Mesodermal cell (in vitro differentiated cells): ENCODE measurements at regions not wholly inside any gene's neighbourhood (a gene's known extent, or its start where the extent isn't known, plus 50 kb on each side); places are given as distances from the start of the nearest gene placed in this dataset.

Experiments
- H3K27ac ChIP-seq: 2 replicates; pipeline ENCODE4 v1.7.0; 2013; ENCODE audit warnings: mild to moderate bottlenecking, low read depth, low read length, moderate library complexity; ENCODE audit not compliant: severe bottlenecking
- H3K36me3 ChIP-seq: 2 replicates; pipeline ENCODE4 v1.7.1; 2013; ENCODE audit warnings: mild to moderate bottlenecking, low read length, moderate library complexity; ENCODE audit not compliant: control insufficient read depth, insufficient read depth
- H3K4me1 ChIP-seq: one replicate; pipeline ENCODE4 v1.7.1; 2013; ENCODE audit warnings: mild to moderate bottlenecking, low read length; ENCODE audit not compliant: insufficient read depth, control insufficient read depth, poor library complexity, severe bottlenecking
- H3K4me3 ChIP-seq: 2 replicates; pipeline ENCODE4 v1.7.0; 2013; ENCODE audit warnings: low read length, control low read depth, mild to moderate bottlenecking; ENCODE audit not compliant: insufficient read depth, poor library complexity, severe bottlenecking; ENCODE audit errors: extremely low read depth
- H3K9me3 ChIP-seq: 2 replicates; pipeline ENCODE4 v1.7.1; 2013; ENCODE audit warnings: mild to moderate bottlenecking, low read length, moderate library complexity; ENCODE audit not compliant: control insufficient read depth
- WGBS, 2 experiments: methylation state at CpG; one replicate each; pipeline ENCODE4 v1.1.5; 2013; ENCODE audit warnings: missing lambda C conversion rate in 2 of 2; ENCODE audit not compliant: insufficient coverage in 2 of 2; 5-methylcytosine and 5-hydroxymethylcytosine counted together

GRCh38 chr3:144921710-144922109 is 950.1 kb downstream of the DIPK2A start:
- H3K4me3 ChIP-seq = no peak overlapping the region
- H3K9me3 ChIP-seq = no peaks in the 10 kb centered on the region
- WGBS, 2 experiments = 90 to 95% methylated on average over 3 to 4 of the region's 4 CpGs
- no peaks in the 10 kb centered on the region for H3K36me3 ChIP-seq
- H3K4me1 ChIP-seq = no peaks in the 10 kb centered on the region
- no peak overlapping the region for H3K27ac ChIP-seq

GRCh38 chr3:144923046-144923775 is 951.6 kb downstream of the DIPK2A start:
- 85 to 94% methylated on average over 2 to 3 of the region's 3 CpGs for WGBS, 2 experiments
- H3K27ac ChIP-seq = no peak overlapping the region
- H3K4me1 ChIP-seq = no peaks in the 10 kb centered on the region

GRCh38 chr3:144930431-144930830 is 958.8 kb downstream of the DIPK2A start:
- no peak overlapping the region for H3K27ac ChIP-seq
- no peaks in the 10 kb centered on the region for H3K36me3 ChIP-seq
- WGBS, 2 experiments = 100% methylated on average over 1 of the region's 2 CpGs; no CpG with 5 or more reads in 1 of the 2 experiments
- H3K4me1 ChIP-seq = no peaks in the 10 kb centered on the region
- no peak overlapping the region for H3K4me3 ChIP-seq
- H3K9me3 ChIP-seq = no peaks in the 10 kb centered on the region

More at GRCh38 chr3:144923046-144923775, 951.6 kb downstream of the DIPK2A start:
- Histone ChIP-seq H3K36me3 (no peaks in the 10 kb centered on the region), H3K9me3 (no peaks in the 10 kb centered on the region), H3K4me3 (no peak overlapping the region)

GRCh38 chr3:144931590-144931989 is 960.0 kb downstream of the DIPK2A start:
- no peaks in the 10 kb centered on the region for H3K36me3 ChIP-seq
- no peak overlapping the region for H3K27ac ChIP-seq
- no peak overlapping the region for H3K4me3 ChIP-seq
- H3K9me3 ChIP-seq = no peaks in the 10 kb centered on the region
- 67 to 100% methylated on average over 1 of the region's 1 CpG for WGBS, 2 experiments
- H3K4me1 ChIP-seq = no peaks in the 10 kb centered on the region

- H3K4me3 ChIP-seq = no peak overlapping the region
- no peak overlapping the region for H3K27ac ChIP-seq
- WGBS, 2 experiments = 50% methylated on average over 2 of the region's 3 CpGs; no CpG with 5 or more reads in 1 of the 2 experiments
- no peaks in the 10 kb centered on the region for H3K4me1 ChIP-seq
- no peaks in the 10 kb centered on the region for H3K9me3 ChIP-seq
- no peaks in the 10 kb centered on the region for H3K36me3 ChIP-seq
These were observed 970.6 kb downstream of the DIPK2A start for GRCh38 chr3:144942093-144942837.

GRCh38 chr3:144942838-144943197 is 971.2 kb downstream of the DIPK2A start:
- WGBS, 2 experiments = 93 to 96% methylated on average over 3 of the region's 3 CpGs
- Histone ChIP-seq H3K9me3 (no peaks in the 10 kb centered on the region), H3K36me3 (no peaks in the 10 kb centered on the region), H3K4me3 (no peak overlapping the region), H3K27ac (no peak overlapping the region), H3K4me1 (no peaks in the 10 kb centered on the region)

- Histone ChIP-seq H3K4me1 (no peaks in the 10 kb centered on the region), H3K4me3 (no peak overlapping the region), H3K36me3 (no peaks in the 10 kb centered on the region), H3K9me3 (no peaks in the 10 kb centered on the region), H3K27ac (no peak overlapping the region)
- WGBS, 2 experiments = 92 to 100% methylated on average over 1 to 4 of the region's 5 CpGs
These were observed 976.3 kb downstream of the DIPK2A start for GRCh38 chr3:144947895-144948294.

GRCh38 chr3:144948711-144949110 is 977.1 kb downstream of the DIPK2A start:
- Histone ChIP-seq H3K36me3 (no peaks in the 10 kb centered on the region), H3K9me3 (no peaks in the 10 kb centered on the region), H3K4me1 (no peaks in the 10 kb centered on the region), H3K4me3 (no peak overlapping the region), H3K27ac (no peak overlapping the region)
- WGBS, 2 experiments = 80% methylated on average over 1 of the region's 2 CpGs; no CpG with 5 or more reads in 1 of the 2 experiments

GRCh38 chr3:144953959-144954358 is 982.3 kb downstream of the DIPK2A start:
- no peaks in the 10 kb centered on the region for H3K36me3 ChIP-seq
- no peak overlapping the region for H3K4me3 ChIP-seq
- WGBS, 2 experiments = 71% methylated on average over 1 of the region's 1 CpG; no CpG with 5 or more reads in 1 of the 2 experiments
- H3K4me1 ChIP-seq = no peaks in the 10 kb centered on the region
- H3K9me3 ChIP-seq = peaks cover 4% of the 10 kb centered on the region
- H3K27ac ChIP-seq = no peak overlapping the region

GRCh38 chr3:144957398-144958101 is 985.9 kb downstream of the DIPK2A start:
- no peaks in the 10 kb centered on the region for H3K4me1 ChIP-seq
- no peaks in the 10 kb centered on the region for H3K36me3 ChIP-seq
- no CpG with 5 or more reads among the region's 4 CpGs for WGBS, 2 experiments
- H3K27ac ChIP-seq = no peak overlapping the region
- no peak overlapping the region for H3K4me3 ChIP-seq
- peaks cover 4% of the 10 kb centered on the region for H3K9me3 ChIP-seq
